ENCODE measurements at regions not wholly inside any gene's neighbourhood (a gene's known extent, or its start where the extent isn't known, plus 50 kb on each side); places are given as distances from the start of the nearest gene placed in this dataset.

- H3K36me3 Mint-ChIP-seq: no peaks in the 10 kb centered on the region
- H3K27me3 Mint-ChIP-seq: no peaks in the 10 kb centered on the region
- no peaks in the 10 kb centered on the region for H3K4me1 Mint-ChIP-seq
- H3K27ac Mint-ChIP-seq: no peak overlapping the region
- H3K9me3 Mint-ChIP-seq: no peaks in the 10 kb centered on the region
- H3K4me3 Mint-ChIP-seq: no peak overlapping the region
- no peak for DNase-seq
These were observed 760.1 kb downstream of the RPS29 start for GRCh38 chr14:48826058-48826457.

- Mint-ChIP-seq H3K9me3 (no peaks in the 10 kb centered on the region), H3K36me3 (no peaks in the 10 kb centered on the region), H3K4me1 (no peaks in the 10 kb centered on the region), H3K27me3 (no peaks in the 10 kb centered on the region), H3K4me3 (no peak overlapping the region), H3K27ac (no peak overlapping the region)
- no peak for DNase-seq
These were observed 771.6 kb downstream of the RPS29 start for GRCh38 chr14:48814562-48814961.

- DNase-seq: no peak
- H3K27ac Mint-ChIP-seq: no peak overlapping the region
- no peak overlapping the region for H3K4me3 Mint-ChIP-seq
- no peaks in the 10 kb centered on the region for H3K36me3 Mint-ChIP-seq
- H3K9me3 Mint-ChIP-seq: peaks cover 5% of the 10 kb centered on the region
- H3K27me3 Mint-ChIP-seq: no peaks in the 10 kb centered on the region
- H3K4me1 Mint-ChIP-seq: no peaks in the 10 kb centered on the region
These were observed 780.9 kb downstream of the RPS29 start for GRCh38 chr14:48805315-48805714.

- Mint-ChIP-seq H3K27ac (no peak overlapping the region), H3K9me3 (peaks cover 8% of the 10 kb centered on the region), H3K4me3 (no peak overlapping the region), H3K4me1 (no peaks in the 10 kb centered on the region), H3K36me3 (no peaks in the 10 kb centered on the region), H3K27me3 (no peaks in the 10 kb centered on the region)
- DNase-seq: no peak
These were observed 793.7 kb downstream of the RPS29 start for GRCh38 chr14:48792376-48793024.

GRCh38 chr14:48788771-48789170 lies 797.4 kb downstream of the RPS29 start:
- peaks cover 4% of the 10 kb centered on the region for H3K9me3 Mint-ChIP-seq
- no peak for DNase-seq
- no peaks in the 10 kb centered on the region for H3K27me3 Mint-ChIP-seq
- H3K4me3 Mint-ChIP-seq: no peak overlapping the region
- H3K36me3 Mint-ChIP-seq: no peaks in the 10 kb centered on the region
- H3K27ac Mint-ChIP-seq: no peak overlapping the region
- H3K4me1 Mint-ChIP-seq: no peaks in the 10 kb centered on the region

- Mint-ChIP-seq H3K27me3 (no peaks in the 10 kb centered on the region), H3K4me1 (no peaks in the 10 kb centered on the region), H3K4me3 (no peak overlapping the region), H3K27ac (no peak overlapping the region), H3K36me3 (no peaks in the 10 kb centered on the region), H3K9me3 (peaks cover 4% of the 10 kb centered on the region)
- DNase-seq: no peak
These were observed 799.7 kb downstream of the RPS29 start for GRCh38 chr14:48786498-48786897.

GRCh38 chr14:48771717-48772116 lies 814.5 kb downstream of the RPS29 start:
- no peak overlapping the region for H3K4me3 Mint-ChIP-seq
- no peaks in the 10 kb centered on the region for H3K4me1 Mint-ChIP-seq
- no peaks in the 10 kb centered on the region for H3K27me3 Mint-ChIP-seq
- peaks cover 4% of the 10 kb centered on the region for H3K9me3 Mint-ChIP-seq
- H3K27ac Mint-ChIP-seq: no peak overlapping the region
- DNase-seq: no peak
- no peaks in the 10 kb centered on the region for H3K36me3 Mint-ChIP-seq

- no peak for DNase-seq
- Mint-ChIP-seq H3K27ac (no peak overlapping the region), H3K36me3 (no peaks in the 10 kb centered on the region), H3K4me3 (no peak overlapping the region), H3K9me3 (peaks cover 1% of the 10 kb centered on the region), H3K4me1 (no peaks in the 10 kb centered on the region), H3K27me3 (no peaks in the 10 kb centered on the region)
These were observed 834.9 kb downstream of the RPS29 start for GRCh38 chr14:48751293-48751692.

GRCh38 chr14:48748151-48748675 lies 838.0 kb downstream of the RPS29 start:
- Mint-ChIP-seq H3K27ac (no peak overlapping the region), H3K9me3 (peaks cover 1% of the 10 kb centered on the region), H3K36me3 (no peaks in the 10 kb centered on the region), H3K27me3 (no peaks in the 10 kb centered on the region), H3K4me1 (no peaks in the 10 kb centered on the region), H3K4me3 (no peak overlapping the region)
- no peak for DNase-seq

- Mint-ChIP-seq H3K4me1 (no peaks in the 10 kb centered on the region), H3K27ac (no peak overlapping the region), H3K36me3 (no peaks in the 10 kb centered on the region), H3K9me3 (no peaks in the 10 kb centered on the region), H3K4me3 (no peak overlapping the region), H3K27me3 (no peaks in the 10 kb centered on the region)
- DNase-seq: no peak
These were observed 838.6 kb downstream of the RPS29 start for GRCh38 chr14:48747561-48748089.

GRCh38 chr14:48744202-48744601 lies 842.0 kb downstream of the RPS29 start:
- Mint-ChIP-seq H3K4me3 (no peak overlapping the region), H3K36me3 (no peaks in the 10 kb centered on the region), H3K27me3 (no peaks in the 10 kb centered on the region), H3K4me1 (no peaks in the 10 kb centered on the region), H3K9me3 (no peaks in the 10 kb centered on the region), H3K27ac (no peak overlapping the region)
- DNase-seq: no peak

- Mint-ChIP-seq H3K36me3 (no peaks in the 10 kb centered on the region), H3K9me3 (peaks cover 2% of the 10 kb centered on the region), H3K27ac (no peak overlapping the region), H3K27me3 (no peaks in the 10 kb centered on the region), H3K4me3 (no peak overlapping the region), H3K4me1 (no peaks in the 10 kb centered on the region)
- DNase-seq: no peak
These were observed 847.8 kb downstream of the RPS29 start for GRCh38 chr14:48738186-48738925.

- Mint-ChIP-seq H3K4me1 (no peaks in the 10 kb centered on the region), H3K4me3 (no peak overlapping the region), H3K27me3 (no peaks in the 10 kb centered on the region), H3K9me3 (peaks cover 2% of the 10 kb centered on the region), H3K36me3 (no peaks in the 10 kb centered on the region), H3K27ac (no peak overlapping the region)
- no peak for DNase-seq
These were observed 850.6 kb downstream of the RPS29 start for GRCh38 chr14:48735607-48736006.

GRCh38 chr14:48731260-48731659 lies 854.9 kb downstream of the RPS29 start:
- Mint-ChIP-seq H3K27ac (no peak overlapping the region), H3K4me1 (no peaks in the 10 kb centered on the region), H3K9me3 (peaks cover 2% of the 10 kb centered on the region), H3K27me3 (no peaks in the 10 kb centered on the region), H3K4me3 (no peak overlapping the region), H3K36me3 (no peaks in the 10 kb centered on the region)
- DNase-seq: no peak

- Mint-ChIP-seq H3K36me3 (no peaks in the 10 kb centered on the region), H3K9me3 (no peaks in the 10 kb centered on the region), H3K27me3 (no peaks in the 10 kb centered on the region), H3K4me1 (no peaks in the 10 kb centered on the region), H3K27ac (no peak overlapping the region), H3K4me3 (no peak overlapping the region)
- no peak for DNase-seq
These were observed 860.0 kb downstream of the RPS29 start for GRCh38 chr14:48726080-48726642.

Measured in activated naive CD8-positive, alpha-beta T cell treated with anti-CD3 and anti-CD28 coated beads for 36 hours (primary cell).